Activated CD4-positive, CD25-positive, alpha-beta regulatory T cell treated with anti-CD3 and anti-CD28 coated beads, Interleukin-2, amount 50 U/mL, for 24 hours (primary cell): ENCODE measurements at regions not wholly inside any gene's neighbourhood (a gene's known extent, or its start where the extent isn't known, plus 50 kb on each side); places are given as distances from the start of the nearest gene placed in this dataset.
A peak's percentile ranks its signal among the peaks of the same experiment; 100 is the strongest.
"Not testable (repeated sequence)": the region's sequence is repeated elsewhere in the genome, so short reads cannot be mapped to it uniquely, and the experiment has no call there.

Experiments
- ATAC-seq, 2 donors: fragments of 150-1000 bp; cut with Tn5 transposase; one replicate each; pipeline ENCODE4 v1.10.0; 2021; ENCODE audit warnings: mild to moderate bottlenecking in 1 of 2, moderate library complexity in 1 of 2

- ATAC-seq, result no peak
These were observed 50.4 kb upstream of the ARHGEF7 start for GRCh38 chr13:111064661-111065060.

GRCh38 chr13:111062966-111063365 is 52.1 kb upstream of the ARHGEF7 start:
- ATAC-seq, result no peak

- no peak for ATAC-seq
These were observed 52.8 kb upstream of the ARHGEF7 start for GRCh38 chr13:111062305-111062704.

- ATAC-seq, result no peak
These were observed 53.6 kb upstream of the ARHGEF7 start for GRCh38 chr13:111061358-111062045.

- ATAC-seq, result no peak
These were observed 54.7 kb upstream of the ARHGEF7 start for GRCh38 chr13:111060237-111060919.

- ATAC-seq, result no peak
These were observed 56.2 kb upstream of the ARHGEF7 start for GRCh38 chr13:111058796-111059506.

- ATAC-seq, result not testable (repeated sequence)
These were observed 56.8 kb upstream of the ARHGEF7 start for GRCh38 chr13:111058339-111058738.

GRCh38 chr13:111051726-111052232 is 63.3 kb upstream of the ARHGEF7 start:
- not testable (repeated sequence) for ATAC-seq

GRCh38 chr13:111051041-111051725 is 63.9 kb upstream of the ARHGEF7 start:
- ATAC-seq, result no peak

- no peak for ATAC-seq
These were observed 64.6 kb upstream of the ARHGEF7 start for GRCh38 chr13:111050539-111050879.

- ATAC-seq, result no peak
These were observed 65.1 kb upstream of the ARHGEF7 start for GRCh38 chr13:111049791-111050538.

GRCh38 chr13:111048387-111048786 is 66.7 kb upstream of the ARHGEF7 start:
- no peak for ATAC-seq

- peak in 1 of 2 donors; percentile 46 for ATAC-seq
These were observed 67.8 kb upstream of the ARHGEF7 start for GRCh38 chr13:111047326-111047725.

GRCh38 chr13:111046590-111047141 is 68.4 kb upstream of the ARHGEF7 start:
- ATAC-seq, result peak; percentile 51 to 54

GRCh38 chr13:111045170-111045569 is 69.9 kb upstream of the ARHGEF7 start:
- no peak for ATAC-seq

- no peak for ATAC-seq
These were observed 70.9 kb upstream of the ARHGEF7 start for GRCh38 chr13:111044087-111044830.

- ATAC-seq, result peak; percentile 44 to 57
These were observed 71.5 kb upstream of the ARHGEF7 start for GRCh38 chr13:111043575-111043982.

GRCh38 chr13:111042661-111043226 is 72.4 kb upstream of the ARHGEF7 start:
- ATAC-seq, result no peak

- ATAC-seq, result no peak
These were observed 74.3 kb upstream of the ARHGEF7 start for GRCh38 chr13:111040830-111041229.

- ATAC-seq, result no peak
These were observed 75.4 kb upstream of the ARHGEF7 start for GRCh38 chr13:111039735-111040134.

- ATAC-seq, result no peak
These were observed 76.2 kb upstream of the ARHGEF7 start for GRCh38 chr13:111038887-111039286.
